Left renal cortex interstitium (tissue), 4 donors: ENCODE measurements at regions not wholly inside any gene's neighbourhood (a gene's known extent, or its start where the extent isn't known, plus 50 kb on each side); places are given as distances from the start of the nearest gene placed in this dataset.

Experiments
- DNase-seq, 4 donors: peaks; one replicate each; pipeline ENCODE4 v3.0.0-alpha.2; 2013; ENCODE audit warnings: low read depth in 4 of 4, low spot score in 2 of 4, missing footprints in 1 of 4

DNA sequence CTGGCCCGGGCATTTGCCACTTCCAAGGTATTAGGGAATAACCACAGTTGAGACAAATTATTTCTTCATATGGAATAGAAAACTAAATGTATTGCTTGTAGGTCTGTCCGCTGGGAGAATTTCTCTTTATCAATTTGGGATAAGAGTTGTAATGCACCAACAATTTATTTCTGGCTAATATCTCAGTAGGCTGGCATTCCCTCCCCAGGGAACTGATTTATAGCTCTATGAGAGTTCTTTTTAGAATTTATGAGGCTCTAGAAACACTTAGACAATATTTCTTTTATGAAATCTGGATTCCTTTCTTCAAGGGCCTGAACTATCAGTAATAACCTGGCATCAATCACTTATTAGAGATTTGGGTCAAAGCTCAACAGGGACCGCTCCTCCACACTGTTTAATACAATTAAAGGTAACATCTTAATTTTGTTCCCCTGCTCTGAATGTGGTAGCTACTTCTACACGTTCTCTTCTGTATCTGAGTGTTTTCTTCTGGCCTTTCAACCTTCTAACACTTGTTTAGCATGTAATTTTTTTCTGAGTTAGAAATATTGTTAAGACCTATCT is 857.4 kb upstream of the PRR20A start:
- no peak for DNase-seq

DNA sequence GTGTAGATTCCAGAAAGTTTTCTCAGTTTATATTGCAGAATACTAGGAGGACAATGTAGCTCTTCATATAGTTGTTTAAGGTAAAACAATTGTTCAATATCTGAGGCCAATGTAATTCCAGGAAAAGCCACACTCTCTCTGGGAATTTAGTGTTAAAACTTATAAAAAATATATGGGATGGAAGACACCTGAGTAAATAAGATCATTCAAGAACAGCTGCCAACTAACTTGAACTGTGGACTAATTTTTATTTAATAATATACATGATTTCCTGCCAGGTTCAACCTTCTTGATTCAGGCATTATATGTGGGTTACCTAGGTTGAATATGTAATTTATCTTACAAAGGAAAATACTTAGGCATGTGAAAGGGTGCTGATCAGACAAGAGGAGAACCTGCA is 841.1 kb upstream of the PRR20A start:
- DNase-seq = no peak

DNA sequence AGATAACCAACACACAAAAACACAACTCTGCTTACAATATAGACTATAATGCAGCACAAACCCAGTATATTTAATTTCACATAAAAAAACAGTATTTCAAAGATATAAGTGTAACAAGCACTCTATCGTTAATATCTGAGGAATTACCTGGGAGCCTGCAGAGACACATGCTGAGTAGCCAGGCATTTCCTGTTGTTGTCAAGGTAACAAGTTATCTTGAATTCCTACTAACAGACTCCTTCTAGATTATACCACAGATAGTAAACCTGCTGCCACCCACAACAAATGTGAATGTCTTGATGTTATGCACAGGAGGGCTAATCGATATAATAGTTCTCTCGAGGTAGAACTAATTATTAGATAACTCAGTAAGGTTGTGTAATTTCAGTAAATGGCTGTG is 826.0 kb upstream of the PRR20A start:
- no peak for DNase-seq

DNA sequence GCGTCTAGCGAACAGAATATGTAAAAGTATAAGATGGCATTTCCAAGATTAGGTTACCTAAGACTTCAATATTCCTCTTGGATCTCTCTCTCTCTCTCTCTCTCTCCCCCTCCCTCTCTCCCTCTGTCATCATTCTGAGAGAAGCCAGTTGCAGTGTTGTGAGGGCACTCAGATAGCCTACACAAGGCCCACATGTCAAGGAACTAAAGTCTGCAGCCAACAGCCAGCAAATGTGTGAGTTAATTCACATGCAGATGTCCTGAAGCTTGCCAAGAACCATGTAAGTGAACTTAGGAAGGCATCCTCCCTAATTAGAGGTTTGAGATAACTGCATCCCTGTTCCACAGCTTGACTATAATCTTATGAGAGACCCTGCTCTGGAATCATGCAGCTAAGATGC is 822.9 kb upstream of the PRR20A start:
- DNase-seq = no peak

DNA sequence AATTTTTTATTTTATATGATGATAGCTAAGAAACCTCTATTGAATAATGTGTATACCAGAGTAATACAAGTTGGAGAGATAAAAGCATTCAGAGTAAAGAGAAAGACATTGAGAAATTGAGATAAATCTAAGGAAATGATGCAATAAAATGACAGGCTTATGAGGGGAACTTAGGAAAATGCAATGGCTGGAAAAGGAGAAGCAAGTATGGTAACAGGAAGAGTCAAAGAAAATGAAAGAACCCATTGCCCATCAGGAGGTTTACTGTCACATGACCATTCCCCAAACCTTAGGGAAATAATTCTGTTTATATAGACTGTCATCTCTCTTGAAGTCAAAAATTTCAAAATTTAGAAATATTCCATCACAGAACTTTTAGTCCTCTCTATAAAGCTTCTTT is 808.0 kb upstream of the PRR20A start:
- DNase-seq = no peak

DNA sequence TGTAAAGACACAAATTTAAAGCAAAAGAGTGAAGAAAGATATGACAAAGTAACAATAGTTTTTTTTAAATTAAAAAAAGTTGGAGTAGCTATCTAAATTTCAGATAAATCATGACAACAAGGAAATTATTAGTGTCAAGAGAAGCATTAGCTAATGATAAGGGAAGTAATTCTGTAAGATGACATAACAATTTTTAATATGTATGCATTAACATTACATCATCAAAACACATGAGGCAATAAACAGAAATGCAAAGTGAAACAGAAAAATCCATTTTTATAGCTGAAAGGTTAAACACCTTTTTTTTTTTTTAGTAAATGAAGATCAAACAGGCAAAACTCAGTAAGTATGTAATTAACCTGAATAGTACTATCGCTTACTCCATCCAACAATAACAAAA is 804.9 kb upstream of the PRR20A start:
- DNase-seq = no peak

DNA sequence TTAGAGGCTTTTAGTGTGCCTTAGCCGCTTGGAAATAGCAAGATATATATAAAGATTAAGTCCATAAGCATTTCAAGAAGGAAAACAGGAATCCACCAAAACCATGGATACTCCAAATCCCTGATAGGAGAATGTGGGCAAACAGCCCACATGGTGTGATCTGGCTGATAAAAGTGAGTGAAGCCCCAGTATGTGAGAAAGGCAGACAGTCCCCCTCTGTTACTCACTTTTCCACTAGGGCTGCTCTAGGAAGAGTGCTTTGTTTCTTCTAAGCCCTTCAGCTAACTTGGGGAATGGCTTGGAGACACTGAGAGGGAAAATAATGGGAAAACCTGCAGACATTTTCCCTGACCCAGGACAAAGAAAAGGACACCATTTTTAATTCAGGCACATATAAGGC is 802.3 kb upstream of the PRR20A start:
- no peak for DNase-seq

DNA sequence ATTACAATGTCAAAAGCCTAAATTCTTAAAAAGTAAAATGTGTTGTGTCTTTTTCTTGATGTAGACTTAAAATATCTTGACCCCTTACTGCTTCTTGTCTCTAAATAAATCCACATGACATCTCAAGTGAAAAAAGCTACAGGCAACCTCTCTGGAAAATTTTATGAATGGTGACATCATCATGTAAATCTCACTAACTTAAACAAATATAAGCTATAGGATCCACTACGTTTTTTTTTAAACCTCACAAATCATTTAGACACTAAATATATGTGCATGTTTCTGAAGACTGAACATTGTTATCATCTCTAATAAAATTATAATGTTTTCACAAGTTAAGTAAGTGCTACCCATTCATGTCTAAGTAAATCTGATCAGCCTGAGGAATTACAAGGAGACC is 793.7 kb upstream of the PRR20A start:
- no peak for DNase-seq

DNA sequence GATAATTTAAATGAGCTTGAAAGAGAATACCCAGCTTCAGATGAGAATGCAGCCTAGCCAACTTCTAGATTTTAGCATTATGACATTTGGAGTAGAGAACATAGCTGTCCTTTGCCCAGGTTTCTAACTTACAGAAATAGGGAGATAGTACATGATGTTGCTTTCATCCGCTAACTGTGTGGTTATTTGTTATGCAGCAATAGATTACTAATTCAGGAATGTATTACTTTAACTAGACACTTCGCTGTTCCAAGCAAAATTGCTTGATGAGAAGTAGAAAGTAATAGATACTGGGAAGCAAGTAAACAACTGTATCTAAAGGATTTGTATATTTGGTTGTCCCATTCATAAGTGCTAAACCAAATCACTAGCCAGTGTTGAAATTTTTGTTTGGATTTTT is 790.9 kb upstream of the PRR20A start:
- DNase-seq = no peak

DNA sequence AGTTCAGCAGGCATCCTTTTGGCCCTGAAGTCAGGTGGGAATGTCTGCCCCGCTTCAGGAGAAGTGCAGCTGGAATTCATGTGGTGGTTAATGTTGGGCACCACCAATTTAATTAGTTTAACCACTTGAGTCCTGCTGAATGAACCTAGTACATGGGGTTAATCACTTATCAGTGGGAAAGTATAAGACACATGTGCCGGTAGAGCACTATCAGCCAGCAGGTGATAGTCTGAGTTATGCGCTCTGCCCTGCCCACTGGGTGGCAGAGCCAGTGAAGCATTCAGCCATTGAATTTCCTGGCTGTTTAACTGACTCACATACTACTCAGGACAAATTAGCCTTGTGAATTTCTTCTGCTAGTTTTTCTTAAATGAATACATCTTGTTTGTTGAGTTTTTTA is 789.7 kb upstream of the PRR20A start:
- no peak for DNase-seq

DNA sequence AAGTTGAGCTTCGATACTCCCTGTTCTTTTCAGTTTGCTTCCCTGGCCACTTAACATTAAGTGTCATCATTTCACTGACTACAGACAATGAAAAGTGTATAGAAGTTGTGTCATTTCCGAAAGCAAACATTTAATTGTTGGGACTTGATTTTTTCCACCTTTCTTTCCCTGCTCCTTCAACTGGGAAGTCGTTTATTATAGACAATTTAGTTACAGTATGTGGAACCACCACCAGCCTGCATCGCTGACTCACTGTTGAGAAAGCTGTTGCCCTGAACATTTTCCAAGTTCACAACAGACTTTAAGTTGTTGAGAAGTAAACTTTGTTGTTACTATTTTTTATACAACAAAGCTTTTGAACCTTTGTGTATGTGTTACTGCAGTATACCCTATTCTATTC is 788.4 kb upstream of the PRR20A start:
- no peak for DNase-seq

DNA sequence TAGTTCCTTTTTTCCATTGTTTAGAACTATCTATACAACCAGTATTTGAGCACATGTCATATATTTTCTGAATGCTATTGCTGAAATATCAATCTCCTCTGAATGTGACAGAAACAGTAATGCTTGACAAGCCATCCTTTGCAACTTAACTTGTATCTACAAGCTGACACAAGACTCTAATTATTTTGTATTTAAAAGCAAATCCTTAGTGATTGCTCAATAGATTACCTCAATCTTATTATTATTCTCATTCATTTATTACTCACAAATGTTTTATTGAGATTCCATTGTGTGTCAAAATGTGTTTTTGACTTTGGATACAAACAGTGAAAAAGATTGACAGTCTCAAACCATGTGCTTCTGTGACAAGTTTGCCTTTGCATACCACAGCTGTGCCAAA is 787.8 kb upstream of the PRR20A start:
- no peak for DNase-seq

DNA sequence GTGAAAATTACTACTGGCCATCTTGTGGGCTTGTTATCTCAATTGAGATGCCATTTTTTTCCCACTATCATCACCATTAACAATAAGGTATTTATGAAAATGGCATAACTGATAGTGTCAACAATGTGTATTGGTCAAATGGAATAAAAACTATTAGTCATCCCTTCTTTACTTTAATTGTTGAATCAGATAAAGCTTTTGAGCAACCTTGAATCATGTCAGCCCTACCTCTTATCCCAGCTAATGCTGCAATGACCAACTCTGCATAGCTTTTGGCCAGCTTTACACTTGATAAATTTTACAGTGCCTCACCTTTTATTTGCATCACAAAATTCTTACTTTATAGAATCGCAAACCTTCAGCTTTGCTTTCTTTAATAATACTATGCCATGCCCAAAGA is 784.0 kb upstream of the PRR20A start:
- no peak for DNase-seq

DNA sequence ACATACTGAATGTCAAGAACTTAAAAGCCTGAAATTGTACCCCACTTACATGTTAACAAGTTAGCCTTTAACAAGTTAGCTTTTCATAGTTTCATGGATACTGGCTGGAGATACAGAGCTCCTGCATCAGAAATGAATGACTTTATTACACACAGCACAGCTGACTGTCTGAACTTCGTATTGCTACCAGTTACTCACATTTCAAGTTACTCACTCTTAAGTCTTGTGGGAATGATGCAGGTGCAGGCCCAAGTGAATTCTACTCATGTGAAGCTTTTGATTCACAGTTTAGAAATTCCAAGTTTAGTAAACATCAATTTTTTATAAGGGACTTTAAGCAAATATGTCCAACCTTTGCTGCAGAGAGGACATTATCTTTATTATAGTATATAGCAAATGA is 762.2 kb upstream of the PRR20A start:
- DNase-seq = no peak

DNA sequence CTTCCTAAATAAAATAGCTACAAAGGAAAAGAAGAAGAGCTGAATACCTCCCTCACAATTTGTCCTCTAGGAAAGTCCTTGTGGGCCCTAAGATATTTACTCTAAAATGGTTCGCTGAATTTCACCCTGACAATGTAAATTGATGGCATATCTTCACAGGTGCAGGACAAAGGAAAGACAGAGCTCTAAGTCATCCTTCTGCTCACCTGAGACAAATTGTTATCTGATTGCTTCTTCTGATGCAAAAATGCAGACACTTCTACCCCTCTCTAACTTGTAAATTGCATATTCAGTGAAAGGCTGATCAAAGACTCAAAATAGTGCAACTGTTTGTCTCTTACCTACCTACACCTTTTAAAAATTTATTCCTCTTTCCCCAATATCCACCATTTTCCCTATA is 747.2 kb upstream of the PRR20A start:
- DNase-seq = no peak

DNA sequence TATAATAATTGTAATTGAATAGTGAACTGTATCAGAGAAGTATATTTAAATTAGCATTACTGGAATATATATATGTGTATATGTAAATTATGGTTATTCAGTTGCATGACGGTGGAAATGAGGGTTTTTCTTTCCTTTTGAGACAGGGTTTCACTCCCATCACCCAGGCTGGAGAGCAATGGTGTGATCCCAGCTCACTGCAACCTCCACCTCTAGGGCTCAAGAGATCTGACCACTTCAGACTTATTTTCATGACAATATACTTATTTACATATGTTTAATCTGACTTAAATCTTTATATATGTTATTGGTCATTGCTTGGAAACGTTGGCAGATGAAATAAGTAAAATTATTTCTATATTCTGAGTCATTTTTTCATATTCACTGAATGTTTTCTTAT is 744.4 kb upstream of the PRR20A start:
- no peak for DNase-seq

DNA sequence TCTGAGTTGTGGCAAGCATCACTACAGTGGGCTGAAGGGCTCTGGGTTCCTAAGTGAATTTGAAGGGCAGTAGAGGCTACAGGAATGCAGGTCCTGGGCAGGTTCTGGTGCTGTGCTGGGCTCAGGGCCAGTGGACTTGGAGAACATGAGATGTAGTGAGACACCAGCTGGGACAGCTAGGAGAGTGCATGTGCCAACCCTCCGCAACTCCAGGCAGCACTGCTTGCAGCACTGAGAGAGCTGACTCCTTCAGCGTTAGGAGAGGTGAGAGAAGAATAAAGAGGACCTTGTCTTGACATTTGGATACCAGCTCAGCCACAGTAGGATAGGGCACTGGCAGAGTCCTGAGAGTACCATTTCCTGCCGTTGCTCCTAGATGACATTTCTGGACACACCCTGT is 739.9 kb upstream of the PRR20A start:
- DNase-seq = no peak

DNA sequence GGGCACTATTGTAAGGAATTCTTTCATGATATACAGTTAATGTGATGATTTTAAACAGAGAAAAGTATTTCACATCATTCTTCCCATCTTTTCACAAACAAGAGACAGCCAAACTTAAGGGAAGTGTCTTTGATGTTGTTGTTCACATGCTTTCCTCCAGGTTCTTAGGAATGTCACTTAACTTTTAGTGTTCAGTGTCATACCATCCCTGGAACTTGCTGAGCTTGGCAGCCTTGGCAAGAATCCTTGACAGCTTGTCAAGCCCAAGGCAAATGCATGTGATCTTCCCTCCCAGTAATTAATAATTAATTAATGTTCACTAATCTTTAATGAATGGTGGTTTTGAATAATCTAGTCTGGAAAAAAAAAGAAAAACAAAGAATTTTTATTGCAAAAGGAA is 727.9 kb upstream of the PRR20A start:
- no peak for DNase-seq

DNA sequence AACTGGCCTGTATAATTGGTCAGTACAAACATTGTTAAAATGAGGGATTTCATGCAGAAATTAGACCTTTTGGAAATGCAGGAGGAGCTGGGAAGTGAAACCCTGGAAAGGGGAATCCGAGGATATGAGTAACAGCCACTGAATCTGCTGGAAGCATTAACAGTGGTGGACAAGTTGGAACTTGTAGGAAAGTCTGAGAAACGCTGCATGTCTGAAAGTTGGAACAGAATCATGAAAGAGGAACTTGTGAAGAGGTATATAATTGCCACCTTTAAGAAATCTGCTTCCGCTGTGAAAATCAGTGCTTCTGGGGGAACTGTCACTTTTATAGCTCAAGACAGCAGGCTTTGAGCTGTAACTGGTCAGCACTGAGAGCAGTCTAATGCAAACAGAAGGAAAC is 716.5 kb upstream of the PRR20A start:
- DNase-seq = no peak

DNA sequence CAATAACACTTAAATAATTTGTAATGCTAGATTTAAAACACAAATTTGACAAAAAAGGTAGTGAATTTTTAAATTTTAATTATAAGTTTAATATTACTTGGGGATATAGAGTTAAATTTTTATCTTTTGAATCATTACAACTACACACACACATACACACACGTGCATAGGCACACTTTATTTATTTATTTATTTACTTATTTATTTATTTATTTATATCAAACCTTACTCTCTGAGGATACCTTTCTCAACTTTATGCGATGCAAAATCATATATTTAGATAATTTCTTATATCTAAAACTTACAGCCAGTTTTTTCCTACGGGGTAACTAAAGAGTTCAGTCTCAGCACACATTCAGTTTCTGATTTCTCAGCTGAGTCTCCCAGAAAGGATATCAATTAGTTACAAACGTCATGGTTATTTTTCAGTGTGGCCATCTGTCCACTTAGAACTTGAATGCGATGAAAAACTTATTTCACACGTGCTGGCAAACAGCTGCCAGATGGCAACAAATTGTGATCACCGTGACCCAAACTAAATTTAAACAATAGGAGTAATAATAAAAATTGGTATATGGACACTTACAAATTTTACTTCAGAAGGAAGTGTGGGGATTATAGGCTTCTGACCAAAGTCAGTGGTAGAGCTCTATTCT is 683.1 kb upstream of the PRR20A start:
- DNase-seq = no peak

DNA sequence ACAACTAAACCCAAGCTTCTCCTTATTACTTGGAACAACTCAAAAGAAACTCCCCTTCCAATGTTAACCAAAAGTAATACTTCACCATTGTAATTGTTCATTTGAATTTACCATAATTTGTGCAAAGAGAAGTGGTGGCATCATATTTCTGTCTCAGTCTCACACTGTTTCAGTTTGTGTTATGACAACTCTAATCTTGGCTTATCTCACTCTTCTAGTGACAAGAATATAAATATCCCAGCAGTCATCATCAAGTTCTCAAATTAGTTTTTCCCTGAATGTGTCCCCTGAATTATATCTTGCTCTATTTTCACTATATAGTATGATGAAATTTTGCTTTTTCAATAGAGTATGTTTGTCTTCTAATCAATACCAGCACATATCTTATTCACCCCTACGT is 681.4 kb upstream of the PRR20A start:
- no peak for DNase-seq

DNA sequence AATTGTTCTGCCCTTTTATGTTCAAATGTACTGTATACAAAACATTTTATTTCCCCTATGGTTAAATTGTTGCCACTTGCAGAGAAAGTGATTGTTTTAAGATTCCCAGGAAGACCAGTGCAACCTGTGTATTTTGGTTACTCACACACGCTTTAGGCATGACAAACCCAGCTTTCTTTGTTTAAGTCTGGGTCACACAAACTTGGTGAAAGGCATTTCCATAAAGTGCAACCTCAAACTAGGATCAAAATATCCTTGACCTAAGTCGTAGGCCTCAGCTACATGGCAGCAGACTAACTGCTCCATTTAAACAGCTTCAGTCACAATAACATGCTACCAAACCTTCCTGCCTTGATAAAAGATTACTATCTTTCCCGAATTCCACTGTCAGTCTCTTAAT is 639.0 kb upstream of the PRR20A start:
- no peak for DNase-seq

DNA sequence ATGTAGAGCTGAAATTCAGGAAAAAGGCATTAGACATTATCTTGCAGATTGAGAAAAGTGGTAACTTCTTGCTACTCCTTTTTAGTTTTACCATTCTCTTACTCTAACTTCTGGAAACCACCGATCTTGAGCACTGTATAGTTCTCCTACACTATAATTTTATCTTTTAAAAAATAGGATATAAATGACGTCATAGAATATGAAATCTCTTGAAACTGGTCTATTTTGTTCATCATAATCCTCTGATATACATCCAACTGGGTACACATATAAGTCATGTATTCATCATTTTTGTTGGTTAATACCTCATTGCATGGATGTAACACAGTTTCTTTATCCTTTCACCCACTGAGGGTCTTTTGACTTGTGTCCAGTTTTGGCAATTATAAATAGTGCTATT is 629.9 kb upstream of the PRR20A start:
- no peak for DNase-seq
